HCT116 (cell line): ENCODE measurements at regions not wholly inside any gene's neighbourhood (a gene's known extent, or its start where the extent isn't known, plus 50 kb on each side); places are given as distances from the start of the nearest gene placed in this dataset.

Source experiments
- CEBPB ChIP-seq: IDR thresholded peaks from 2 replicates; pipeline ENCODE4 v1.6.1; 2012; ENCODE audit warnings: low read depth
- CTCF ChIP-seq, 3 experiments: fragments of 200-600 bp in 1 of 3; sonication (generic) in 1 of 3; IDR thresholded peaks in 2 of 3; conservative IDR thresholded peaks in 1 of 3; 2 replicates each; pipeline ENCODE4 v1.5.1; 2012 to 2017; ENCODE audit warnings: low read depth in 2 of 3, low read length in 2 of 3, antibody characterized with exemption in 1 of 3, borderline replicate concordance in 1 of 3, control low read depth in 1 of 3, mild to moderate bottlenecking in 1 of 3, mixed read lengths in 1 of 3, mixed run types in 1 of 3, moderate library complexity in 1 of 3; ENCODE audit not compliant: insufficient read depth in 1 of 3
- EZH2 ChIP-seq: fragments of 200-600 bp; sonication (generic); IDR thresholded peaks from 2 replicates; pipeline ENCODE4 v1.6.1; 2017; ENCODE audit warnings: antibody characterized with exemption, mixed run types
- EZH2phosphoT487 ChIP-seq: fragments of 200-600 bp; IDR thresholded peaks from 2 replicates; pipeline ENCODE4 v1.6.1; 2018; ENCODE audit warnings: antibody characterized with exemption, borderline replicate concordance
- JUND ChIP-seq: IDR thresholded peaks from 2 replicates; pipeline ENCODE4 v1.6.1; 2012
- MAX ChIP-seq: IDR thresholded peaks from 2 replicates; pipeline ENCODE4 v1.6.1; 2012
- POLR2A ChIP-seq: IDR thresholded peaks from 2 replicates; pipeline ENCODE4 v1.7.0; 2011; ENCODE audit warnings: borderline replicate concordance; ENCODE audit not compliant: insufficient read depth, insufficient read length; ENCODE audit errors: extremely low read depth
- POLR2AphosphoS5 ChIP-seq: IDR thresholded peaks from 2 replicates; pipeline ENCODE4 v1.6.1; 2011; ENCODE audit warnings: mild to moderate bottlenecking, low read depth, low read length, moderate library complexity
- REST ChIP-seq: IDR thresholded peaks from 2 replicates; pipeline ENCODE4 v1.6.1; 2012; ENCODE audit warnings: low read depth
- SIN3A ChIP-seq: IDR thresholded peaks from 2 replicates; pipeline ENCODE4 v1.6.1; 2012; ENCODE audit warnings: low read depth
- SP1 ChIP-seq: IDR thresholded peaks from 2 replicates; pipeline ENCODE4 v1.6.1; 2012; ENCODE audit warnings: low read depth
- SRF ChIP-seq: IDR thresholded peaks from 2 replicates; pipeline ENCODE4 v1.6.1; 2012; ENCODE audit warnings: low read depth

GRCh38 chr2:118294063-118294462 lies 205.8 kb downstream of the INSIG2 start:
- TF ChIP-seq EZH2phosphoT487 (no peak), CTCF (IDR thresholded peaks at IDR 0.05 in 2 of 3, conservative IDR thresholded peaks at IDR 0.05 in 1 of 3; ENCODE audit: borderline replicate concordance in 1 of 3, insufficient read depth in 1 of 3, low read depth in 2 of 3, low read length in 2 of 3) (no peak), SP1 (no peak), POLR2A (no peak), POLR2AphosphoS5 (no peak), SIN3A (no peak), MAX (no peak), REST (no peak), CEBPB (no peak), JUND (no peak), SRF (no peak), EZH2 (no peak)
